ENCODE measurements at regions not wholly inside any gene's neighbourhood (a gene's known extent, or its start where the extent isn't known, plus 50 kb on each side); places are given as distances from the start of the nearest gene placed in this dataset.

- Histone ChIP-seq H3K27me3 (ENCODE audit: control insufficient read depth, insufficient read depth, low read length) (peaks cover 53% of the 10 kb centered on the region), H3K9ac (ENCODE audit: low read depth, low read length) (no peak overlapping the region), H3K36me3 (ENCODE audit: control insufficient read depth, insufficient read depth, low read length) (no peaks in the 10 kb centered on the region), H3K4me3 (ENCODE audit: low read depth, low read length) (no peak overlapping the region), H3K27ac (ENCODE audit: low read depth, low read length) (no peak overlapping the region), H3K9me3 (ENCODE audit: control insufficient read depth, insufficient read depth, low read length) (peaks cover 4% of the 10 kb centered on the region; the same call in 1 of the 2 replicates), H3K4me1 (ENCODE audit: control insufficient read depth, insufficient read depth, low read length) (no peaks in the 10 kb centered on the region)
Observed at GRCh38 chr22:22834204-22834603, 53.4 kb upstream of the IGLL5 start.

GRCh38 chr22:22834783-22835182, 52.8 kb upstream of the IGLL5 start:
- Histone ChIP-seq H3K9me3 (ENCODE audit: control insufficient read depth, insufficient read depth, low read length) (peaks cover 4% of the 10 kb centered on the region; the same call in 1 of the 2 replicates), H3K36me3 (ENCODE audit: control insufficient read depth, insufficient read depth, low read length) (no peaks in the 10 kb centered on the region), H3K9ac (ENCODE audit: low read depth, low read length) (no peak overlapping the region), H3K4me3 (ENCODE audit: low read depth, low read length) (no peak overlapping the region), H3K27ac (ENCODE audit: low read depth, low read length) (no peak overlapping the region), H3K4me1 (ENCODE audit: control insufficient read depth, insufficient read depth, low read length) (no peaks in the 10 kb centered on the region), H3K27me3 (ENCODE audit: control insufficient read depth, insufficient read depth, low read length) (peaks cover 56% of the 10 kb centered on the region)

- no peak overlapping the region for H3K27ac ChIP-seq (ENCODE audit: low read depth, low read length)
- H3K9me3 ChIP-seq (ENCODE audit: control insufficient read depth, insufficient read depth, low read length) = peaks cover 4% of the 10 kb centered on the region; the same call in 1 of the 2 replicates
- no peaks in the 10 kb centered on the region for H3K36me3 ChIP-seq (ENCODE audit: control insufficient read depth, insufficient read depth, low read length)
- no peak overlapping the region for H3K4me3 ChIP-seq (ENCODE audit: low read depth, low read length)
- peaks cover 56% of the 10 kb centered on the region for H3K27me3 ChIP-seq (ENCODE audit: control insufficient read depth, insufficient read depth, low read length)
- no peak overlapping the region for H3K9ac ChIP-seq (ENCODE audit: low read depth, low read length)
- H3K4me1 ChIP-seq (ENCODE audit: control insufficient read depth, insufficient read depth, low read length) = no peaks in the 10 kb centered on the region
Observed at GRCh38 chr22:22835242-22835641, 52.4 kb upstream of the IGLL5 start.

GRCh38 chr22:22835771-22836291, 51.8 kb upstream of the IGLL5 start:
- H3K9ac ChIP-seq (ENCODE audit: low read depth, low read length) = no peak overlapping the region
- H3K9me3 ChIP-seq (ENCODE audit: control insufficient read depth, insufficient read depth, low read length) = peaks cover 4% of the 10 kb centered on the region; the same call in 1 of the 2 replicates
- no peak overlapping the region for H3K4me3 ChIP-seq (ENCODE audit: low read depth, low read length)
- H3K36me3 ChIP-seq (ENCODE audit: control insufficient read depth, insufficient read depth, low read length) = no peaks in the 10 kb centered on the region
- peaks cover 57% of the 10 kb centered on the region for H3K27me3 ChIP-seq (ENCODE audit: control insufficient read depth, insufficient read depth, low read length)
- no peak overlapping the region for H3K27ac ChIP-seq (ENCODE audit: low read depth, low read length)
- no peaks in the 10 kb centered on the region for H3K4me1 ChIP-seq (ENCODE audit: control insufficient read depth, insufficient read depth, low read length)

- Histone ChIP-seq H3K9me3 (ENCODE audit: control insufficient read depth, insufficient read depth, low read length) (peaks cover under 1% of the 10 kb centered on the region; the same call in 1 of the 2 replicates), H3K4me1 (ENCODE audit: control insufficient read depth, insufficient read depth, low read length) (no peaks in the 10 kb centered on the region), H3K27ac (ENCODE audit: low read depth, low read length) (no peak overlapping the region), H3K27me3 (ENCODE audit: control insufficient read depth, insufficient read depth, low read length) (peaks cover 64% of the 10 kb centered on the region), H3K36me3 (ENCODE audit: control insufficient read depth, insufficient read depth, low read length) (no peaks in the 10 kb centered on the region), H3K9ac (ENCODE audit: low read depth, low read length) (no peak overlapping the region), H3K4me3 (ENCODE audit: low read depth, low read length) (no peak overlapping the region)
Observed at GRCh38 chr22:22836635-22837034, 51.0 kb upstream of the IGLL5 start.

All from HUES48 (cell line).